ENCODE measurements at regions not wholly inside any gene's neighbourhood (a gene's known extent, or its start where the extent isn't known, plus 50 kb on each side); places are given as distances from the start of the nearest gene placed in this dataset.

DNA sequence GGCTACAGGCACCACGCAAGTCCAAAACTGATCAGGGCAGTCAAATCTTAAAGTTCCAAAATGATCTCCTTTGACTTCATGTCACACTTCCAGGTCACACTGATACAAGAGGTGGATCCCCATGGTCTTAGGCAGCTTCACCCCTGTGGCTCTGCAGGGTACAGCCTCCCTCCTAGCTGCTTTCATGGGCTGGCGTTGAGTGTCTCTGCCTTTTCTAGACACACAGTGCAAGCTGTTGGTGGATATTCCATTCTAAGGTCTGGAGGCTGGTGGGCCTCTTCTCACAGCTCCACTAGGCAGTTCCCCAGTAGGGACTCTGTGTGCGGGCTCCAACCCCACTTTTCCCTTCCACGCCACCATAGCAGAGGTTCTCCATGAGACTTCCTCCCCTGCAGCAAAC, 838.2 kb upstream of the CHAC2 start:
- TF ChIP-seq, protein P1, sequence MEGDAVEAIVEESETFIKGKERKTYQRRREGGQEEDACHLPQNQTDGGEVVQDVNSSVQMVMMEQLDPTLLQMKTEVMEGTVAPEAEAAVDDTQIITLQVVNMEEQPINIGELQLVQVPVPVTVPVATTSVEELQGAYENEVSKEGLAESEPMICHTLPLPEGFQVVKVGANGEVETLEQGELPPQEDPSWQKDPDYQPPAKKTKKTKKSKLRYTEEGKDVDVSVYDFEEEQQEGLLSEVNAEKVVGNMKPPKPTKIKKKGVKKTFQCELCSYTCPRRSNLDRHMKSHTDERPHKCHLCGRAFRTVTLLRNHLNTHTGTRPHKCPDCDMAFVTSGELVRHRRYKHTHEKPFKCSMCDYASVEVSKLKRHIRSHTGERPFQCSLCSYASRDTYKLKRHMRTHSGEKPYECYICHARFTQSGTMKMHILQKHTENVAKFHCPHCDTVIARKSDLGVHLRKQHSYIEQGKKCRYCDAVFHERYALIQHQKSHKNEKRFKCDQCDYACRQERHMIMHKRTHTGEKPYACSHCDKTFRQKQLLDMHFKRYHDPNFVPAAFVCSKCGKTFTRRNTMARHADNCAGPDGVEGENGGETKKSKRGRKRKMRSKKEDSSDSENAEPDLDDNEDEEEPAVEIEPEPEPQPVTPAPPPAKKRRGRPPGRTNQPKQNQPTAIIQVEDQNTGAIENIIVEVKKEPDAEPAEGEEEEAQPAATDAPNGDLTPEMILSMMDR (conservative IDR thresholded peaks at IDR 0.05; ENCODE audit: low read depth in 2 of 2): no peak
- TF ChIP-seq EZH2phosphoT487 (IDR thresholded peaks at IDR 0.05; ENCODE audit: unreplicated experiment) (no peak), EZH2 (IDR thresholded peaks at IDR 0.05; ENCODE audit: low read depth, unreplicated experiment) (no peak), JUNB (IDR thresholded peaks at IDR 0.05; ENCODE audit: unreplicated experiment) (no peak), POLR2AphosphoS5 (IDR thresholded peaks at IDR 0.05; ENCODE audit: low read depth) (no peak)
- TF ChIP-seq, protein P2, sequence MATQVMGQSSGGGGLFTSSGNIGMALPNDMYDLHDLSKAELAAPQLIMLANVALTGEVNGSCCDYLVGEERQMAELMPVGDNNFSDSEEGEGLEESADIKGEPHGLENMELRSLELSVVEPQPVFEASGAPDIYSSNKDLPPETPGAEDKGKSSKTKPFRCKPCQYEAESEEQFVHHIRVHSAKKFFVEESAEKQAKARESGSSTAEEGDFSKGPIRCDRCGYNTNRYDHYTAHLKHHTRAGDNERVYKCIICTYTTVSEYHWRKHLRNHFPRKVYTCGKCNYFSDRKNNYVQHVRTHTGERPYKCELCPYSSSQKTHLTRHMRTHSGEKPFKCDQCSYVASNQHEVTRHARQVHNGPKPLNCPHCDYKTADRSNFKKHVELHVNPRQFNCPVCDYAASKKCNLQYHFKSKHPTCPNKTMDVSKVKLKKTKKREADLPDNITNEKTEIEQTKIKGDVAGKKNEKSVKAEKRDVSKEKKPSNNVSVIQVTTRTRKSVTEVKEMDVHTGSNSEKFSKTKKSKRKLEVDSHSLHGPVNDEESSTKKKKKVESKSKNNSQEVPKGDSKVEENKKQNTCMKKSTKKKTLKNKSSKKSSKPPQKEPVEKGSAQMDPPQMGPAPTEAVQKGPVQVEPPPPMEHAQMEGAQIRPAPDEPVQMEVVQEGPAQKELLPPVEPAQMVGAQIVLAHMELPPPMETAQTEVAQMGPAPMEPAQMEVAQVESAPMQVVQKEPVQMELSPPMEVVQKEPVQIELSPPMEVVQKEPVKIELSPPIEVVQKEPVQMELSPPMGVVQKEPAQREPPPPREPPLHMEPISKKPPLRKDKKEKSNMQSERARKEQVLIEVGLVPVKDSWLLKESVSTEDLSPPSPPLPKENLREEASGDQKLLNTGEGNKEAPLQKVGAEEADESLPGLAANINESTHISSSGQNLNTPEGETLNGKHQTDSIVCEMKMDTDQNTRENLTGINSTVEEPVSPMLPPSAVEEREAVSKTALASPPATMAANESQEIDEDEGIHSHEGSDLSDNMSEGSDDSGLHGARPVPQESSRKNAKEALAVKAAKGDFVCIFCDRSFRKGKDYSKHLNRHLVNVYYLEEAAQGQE (IDR thresholded peaks at IDR 0.05; ENCODE audit: unreplicated experiment): no peak

Data from GM23338 (cell line).